ENCODE measurements at regions not wholly inside any gene's neighbourhood (a gene's known extent, or its start where the extent isn't known, plus 50 kb on each side); places are given as distances from the start of the nearest gene placed in this dataset.

DNA sequence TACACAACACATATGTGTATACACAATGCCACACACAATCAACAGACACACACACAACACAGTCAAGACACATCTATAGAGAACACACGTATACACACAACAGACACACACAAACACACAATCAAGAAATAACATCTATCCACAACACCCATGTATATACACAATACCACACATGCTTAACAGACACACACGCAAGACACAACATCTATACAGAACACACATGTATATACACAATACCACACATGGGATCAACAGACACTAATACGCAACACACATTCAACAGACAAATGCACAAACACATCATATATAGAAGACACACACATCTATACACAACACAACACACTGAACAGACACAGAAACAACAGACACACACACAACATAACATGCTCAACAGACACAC, 234.8 kb downstream of the SHOX start:
- Histone ChIP-seq H3K27ac (no peak overlapping the region), H3K4me3 (no peak overlapping the region)
- TF ChIP-seq, protein P1, sequence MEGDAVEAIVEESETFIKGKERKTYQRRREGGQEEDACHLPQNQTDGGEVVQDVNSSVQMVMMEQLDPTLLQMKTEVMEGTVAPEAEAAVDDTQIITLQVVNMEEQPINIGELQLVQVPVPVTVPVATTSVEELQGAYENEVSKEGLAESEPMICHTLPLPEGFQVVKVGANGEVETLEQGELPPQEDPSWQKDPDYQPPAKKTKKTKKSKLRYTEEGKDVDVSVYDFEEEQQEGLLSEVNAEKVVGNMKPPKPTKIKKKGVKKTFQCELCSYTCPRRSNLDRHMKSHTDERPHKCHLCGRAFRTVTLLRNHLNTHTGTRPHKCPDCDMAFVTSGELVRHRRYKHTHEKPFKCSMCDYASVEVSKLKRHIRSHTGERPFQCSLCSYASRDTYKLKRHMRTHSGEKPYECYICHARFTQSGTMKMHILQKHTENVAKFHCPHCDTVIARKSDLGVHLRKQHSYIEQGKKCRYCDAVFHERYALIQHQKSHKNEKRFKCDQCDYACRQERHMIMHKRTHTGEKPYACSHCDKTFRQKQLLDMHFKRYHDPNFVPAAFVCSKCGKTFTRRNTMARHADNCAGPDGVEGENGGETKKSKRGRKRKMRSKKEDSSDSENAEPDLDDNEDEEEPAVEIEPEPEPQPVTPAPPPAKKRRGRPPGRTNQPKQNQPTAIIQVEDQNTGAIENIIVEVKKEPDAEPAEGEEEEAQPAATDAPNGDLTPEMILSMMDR (IDR thresholded peaks at IDR 0.05), result no peak
- DNase-seq (ENCODE audit: low spot score), result no peak

DNA sequence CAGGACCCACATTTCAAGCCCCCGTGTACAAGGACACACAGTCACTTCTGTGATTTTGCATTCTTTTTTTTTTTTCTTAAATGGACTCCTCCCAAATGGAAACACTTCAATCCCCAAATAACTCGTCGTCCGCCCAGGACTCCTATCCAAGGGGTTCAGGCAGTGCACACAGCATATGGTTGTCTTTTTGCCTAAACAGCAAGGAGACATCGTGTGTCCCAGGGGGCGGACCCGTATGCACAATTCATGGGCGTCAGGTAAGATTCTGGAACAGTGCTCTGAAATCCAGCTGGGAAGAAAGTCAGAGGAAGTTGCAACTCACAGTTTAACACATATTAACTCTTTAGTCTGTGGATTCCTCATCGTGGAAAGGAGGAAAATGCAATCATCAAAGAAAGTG, 231.3 kb downstream of the SHOX start:
- DNase-seq (ENCODE audit: low spot score), result no peak
- TF ChIP-seq, protein P1 (IDR thresholded peaks at IDR 0.05), result no peak
- no peak overlapping the region for H3K4me3 ChIP-seq
- H3K27ac ChIP-seq, result no peak overlapping the region

DNA sequence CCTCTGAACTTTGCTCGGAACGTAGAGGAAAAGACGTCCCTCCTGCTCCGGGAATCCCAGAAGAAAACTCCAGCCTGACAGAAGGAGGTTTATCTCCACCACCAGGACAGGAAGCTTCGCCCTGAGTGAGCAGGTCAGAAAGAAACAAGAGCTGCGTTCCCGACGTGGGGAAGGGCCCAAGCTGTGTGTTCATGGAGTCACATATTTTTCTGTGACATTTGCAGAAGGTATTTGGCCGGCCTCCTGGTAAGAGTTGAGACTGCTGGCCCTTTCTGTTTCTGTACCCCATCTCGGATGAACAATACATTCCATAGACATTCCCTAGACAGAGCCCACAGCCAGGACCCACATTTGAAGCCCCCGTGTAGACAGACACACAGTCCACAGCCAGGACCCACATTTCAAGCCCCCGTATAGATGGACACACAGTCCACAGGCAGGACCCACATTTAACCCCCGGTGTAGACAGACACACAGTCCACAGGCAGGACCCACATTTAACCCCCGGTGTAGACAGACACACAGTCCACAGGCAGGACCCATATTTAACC, 230.8 kb downstream of the SHOX start:
- Histone ChIP-seq H3K4me3 (no peak overlapping the region), H3K27ac (no peak overlapping the region)
- TF ChIP-seq, protein P1 (IDR thresholded peaks at IDR 0.05), result no peak
- no peak for DNase-seq (ENCODE audit: low spot score)

DNA sequence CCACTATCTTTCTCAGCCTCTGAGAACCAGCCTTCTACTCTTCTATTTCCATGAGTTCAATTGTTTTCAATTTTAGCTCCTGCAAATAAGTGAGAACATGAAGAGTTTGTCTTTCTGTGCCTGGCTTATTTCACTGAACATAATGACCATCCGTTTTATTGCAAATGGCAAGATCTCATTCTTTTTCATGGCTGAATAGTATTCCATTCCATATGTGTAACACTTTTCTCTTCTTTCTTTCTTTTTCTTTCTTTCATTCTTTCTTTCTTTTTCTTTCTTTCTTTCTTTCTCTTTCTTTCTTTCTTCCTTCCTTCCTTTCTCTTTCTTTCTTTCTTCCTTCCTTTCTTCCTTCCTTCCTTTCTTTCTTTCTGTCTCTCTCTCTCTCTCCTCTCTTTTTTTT, 228.7 kb downstream of the SHOX start:
- H3K4me3 ChIP-seq, result no peak overlapping the region
- TF ChIP-seq, protein P1 (IDR thresholded peaks at IDR 0.05), result no peak
- no peak overlapping the region for H3K27ac ChIP-seq
- no peak for DNase-seq (ENCODE audit: low spot score)

DNA sequence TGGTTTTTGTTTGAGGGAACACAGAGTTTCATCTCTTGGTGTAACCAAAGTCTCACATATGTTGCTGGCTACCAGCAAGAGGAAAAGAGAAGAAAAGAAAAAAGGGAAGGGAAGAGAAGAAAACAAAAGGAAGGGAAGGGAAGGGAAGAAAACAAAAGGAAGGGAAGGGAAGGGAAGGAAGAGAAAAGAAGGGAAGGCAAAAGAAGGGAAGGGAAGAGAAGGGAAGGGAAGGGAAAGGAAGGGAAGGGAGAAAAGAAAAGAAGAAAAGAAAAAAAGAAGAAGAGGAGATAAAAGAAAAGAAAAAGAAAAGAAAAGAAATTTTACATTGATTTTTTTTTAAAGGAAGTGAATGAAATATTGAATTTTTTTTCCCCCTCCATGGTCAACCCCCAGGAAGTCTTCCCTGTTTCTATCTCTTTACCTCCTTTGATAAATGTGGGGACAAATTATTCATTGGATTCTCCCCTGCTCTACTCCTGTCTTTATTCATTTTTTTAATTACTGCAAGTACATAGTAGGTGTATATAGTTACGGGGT, 228.0 kb downstream of the SHOX start:
- H3K4me3 ChIP-seq, result no peak overlapping the region
- TF ChIP-seq, protein P1 (IDR thresholded peaks at IDR 0.05), result no peak
- no peak for DNase-seq (ENCODE audit: low spot score)
- no peak overlapping the region for H3K27ac ChIP-seq

DNA sequence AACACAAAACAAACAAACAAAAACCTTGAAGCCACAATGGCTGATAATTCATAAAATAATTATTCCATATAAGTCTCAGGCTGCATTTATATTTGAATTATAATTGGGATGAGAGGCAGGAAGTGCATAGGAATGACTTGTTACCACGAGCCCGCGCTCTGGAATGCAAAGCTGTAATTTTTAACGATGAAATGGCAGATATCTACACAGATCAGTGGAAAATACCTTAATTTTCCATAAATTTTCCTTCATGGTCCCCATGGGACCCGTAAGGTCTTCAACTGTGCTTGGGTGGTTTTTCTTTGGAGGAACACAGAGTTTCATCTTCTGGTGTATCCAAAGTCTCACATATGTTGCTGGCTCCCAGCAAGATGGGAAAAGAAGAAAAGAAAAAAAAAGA, 226.8 kb downstream of the SHOX start:
- no peak for DNase-seq (ENCODE audit: low spot score)
- TF ChIP-seq, protein P1 (IDR thresholded peaks at IDR 0.05), result no peak
- Histone ChIP-seq H3K27ac (no peak overlapping the region), H3K4me3 (no peak overlapping the region)

DNA sequence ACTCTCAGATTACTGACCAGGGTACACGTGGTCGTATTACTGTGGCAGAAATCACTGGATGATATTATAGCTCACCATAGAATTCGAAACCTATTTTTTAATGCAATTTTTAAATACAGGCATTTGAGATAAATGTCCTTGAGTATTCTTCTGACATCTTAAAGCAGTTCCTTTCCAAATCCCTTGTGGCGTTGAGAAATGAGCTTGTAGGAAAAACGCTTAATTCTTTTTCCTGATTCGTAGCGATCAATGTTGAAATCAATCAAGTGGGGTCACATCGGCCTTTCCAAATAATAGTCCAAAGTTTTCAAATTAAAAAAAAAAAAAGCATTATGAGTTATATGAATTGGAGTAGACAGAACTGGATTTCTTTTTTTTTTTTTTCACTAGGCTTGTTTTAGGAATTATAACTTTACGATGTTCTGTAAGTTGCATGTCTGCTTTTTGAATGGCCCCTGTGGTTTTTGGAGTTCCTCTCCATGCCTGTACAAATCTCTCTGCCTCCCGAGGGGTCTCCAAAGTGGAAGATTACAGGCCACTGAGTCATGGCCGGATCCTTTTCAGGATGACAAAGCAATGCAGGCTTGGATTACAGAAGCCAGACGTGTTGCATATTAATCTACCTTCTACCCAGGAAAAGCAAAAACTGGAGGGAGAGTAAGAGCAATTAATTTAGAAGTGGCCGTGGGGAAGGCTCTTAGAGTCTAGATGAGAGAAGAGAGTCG, 226.1 kb downstream of the SHOX start:
- TF ChIP-seq, protein P1 (IDR thresholded peaks at IDR 0.05), result no peak
- H3K4me3 ChIP-seq, result no peak overlapping the region
- no peak overlapping the region for H3K27ac ChIP-seq
- no peak for DNase-seq (ENCODE audit: low spot score)

Measured in coronary artery (tissue), 2 donors.